GM19351 (cell line): ENCODE measurements at regions not wholly inside any gene's neighbourhood (a gene's known extent, or its start where the extent isn't known, plus 50 kb on each side); places are given as distances from the start of the nearest gene placed in this dataset.

ENCODE experiments used
- ATAC-seq: cut with Tn5 transposase; IDR thresholded peaks from one replicate; pipeline ENCODE4 v1.9.1; 2021; ENCODE audit warnings: mild to moderate bottlenecking, moderate library complexity; ENCODE audit not compliant: unreplicated experiment

GRCh38 chr5:171676286-171676944 is 109.2 kb upstream of the SMIM23 start:
- ATAC-seq = no peak

- ATAC-seq = no peak
These were observed 107.0 kb upstream of the SMIM23 start for GRCh38 chr5:171678646-171679045.

GRCh38 chr5:171680485-171680884 is 105.1 kb upstream of the SMIM23 start:
- no peak for ATAC-seq

GRCh38 chr5:171681061-171681460 is 104.6 kb upstream of the SMIM23 start:
- no peak for ATAC-seq

- no peak for ATAC-seq
These were observed 103.9 kb upstream of the SMIM23 start for GRCh38 chr5:171681677-171682076.

- no peak for ATAC-seq
These were observed 102.8 kb upstream of the SMIM23 start for GRCh38 chr5:171682801-171683200.

- ATAC-seq = no peak
These were observed 101.4 kb upstream of the SMIM23 start for GRCh38 chr5:171684169-171684568.

- no peak for ATAC-seq
These were observed 96.7 kb upstream of the SMIM23 start for GRCh38 chr5:171688696-171689495.

GRCh38 chr5:171689853-171690417 is 95.7 kb upstream of the SMIM23 start:
- ATAC-seq = no peak

GRCh38 chr5:171692107-171692506 is 93.5 kb upstream of the SMIM23 start:
- no peak for ATAC-seq

GRCh38 chr5:171692936-171693335 is 92.7 kb upstream of the SMIM23 start:
- no peak for ATAC-seq

- no peak for ATAC-seq
These were observed 92.2 kb upstream of the SMIM23 start for GRCh38 chr5:171693412-171693811.

GRCh38 chr5:171695804-171696203 is 89.8 kb upstream of the SMIM23 start:
- ATAC-seq = no peak

- ATAC-seq = no peak
These were observed 88.2 kb upstream of the SMIM23 start for GRCh38 chr5:171697221-171698102.

GRCh38 chr5:171700318-171700912 is 85.2 kb upstream of the SMIM23 start:
- no peak for ATAC-seq

GRCh38 chr5:171701100-171701541 is 84.5 kb upstream of the SMIM23 start:
- no peak for ATAC-seq

- no peak for ATAC-seq
These were observed 83.4 kb upstream of the SMIM23 start for GRCh38 chr5:171702135-171702770.

- ATAC-seq = no peak
These were observed 82.5 kb upstream of the SMIM23 start for GRCh38 chr5:171703146-171703545.

- no peak for ATAC-seq
These were observed 80.6 kb upstream of the SMIM23 start for GRCh38 chr5:171705036-171705435.

GRCh38 chr5:171705830-171706468 is 79.7 kb upstream of the SMIM23 start:
- no peak for ATAC-seq
